Peyer's patch (tissue), 4 donors: ENCODE measurements at regions not wholly inside any gene's neighbourhood (a gene's known extent, or its start where the extent isn't known, plus 50 kb on each side); places are given as distances from the start of the nearest gene placed in this dataset.
A peak's percentile ranks its signal among the peaks of the same experiment; 100 is the strongest.

Experiments used
- DNase-seq, 3 donors: peaks; one replicate each; pipeline ENCODE4 v3.0.0-alpha.2; 2017 to 2019
- H3K27ac ChIP-seq, 4 donors: fragments of 200-600 bp; sonication (generic); one replicate each; pipeline ENCODE4 v1.5.1; 2016 to 2019
- H3K27me3 ChIP-seq, 2 donors: fragments of 200-600 bp; sonication (generic); one replicate each; pipeline ENCODE4 v1.5.1; 2019
- H3K36me3 ChIP-seq, 3 donors: fragments of 200-600 bp; sonication (generic); one replicate each; pipeline ENCODE4 v1.5.1; 2016 to 2019
- H3K4me1 ChIP-seq, 4 donors: fragments of 200-600 bp; sonication (generic); one replicate each; pipeline ENCODE4 v1.5.1; 2016 to 2019
- H3K4me3 ChIP-seq, 4 donors: fragments of 200-600 bp; sonication (generic); 1 replicate in 3 of 4; 2 replicates in 1 of 4; pipeline ENCODE4 v1.5.1; 2016 to 2019; ENCODE audit warnings: mild to moderate bottlenecking in 1 of 4
- H3K9me3 ChIP-seq, 4 donors: fragments of 200-600 bp; sonication (generic); one replicate each; pipeline ENCODE4 v1.5.1; 2016 to 2019; ENCODE audit warnings: mild to moderate bottlenecking in 1 of 4
- CTCF ChIP-seq, 6 experiments: fragments of 450-650 bp in 4 of 6; fragments of 200-600 bp in 2 of 6; sonication (generic) in 1 of 6; IDR thresholded peaks; one replicate each; pipeline ENCODE4 v1.5.1; 2017 to 2019; ENCODE audit warnings: antibody characterized with exemption in 6 of 6, mild to moderate bottlenecking in 3 of 6, moderate library complexity in 1 of 6
- POLR2A ChIP-seq, 2 donors: fragments of 450-650 bp; IDR thresholded peaks; one replicate each; pipeline ENCODE4 v1.5.1; 2017; ENCODE audit warnings: antibody characterized with exemption in 2 of 2, mild to moderate bottlenecking in 2 of 2, moderate library complexity in 2 of 2

- Histone ChIP-seq H3K27ac (no peak overlapping the region), H3K9me3 (no peaks in the 10 kb centered on the region), H3K27me3 (no peaks in the 10 kb centered on the region), H3K4me1 (no peaks in the 10 kb centered on the region), H3K4me3 (peak overlapping the region in 1 of 4 donors; percentile 21), H3K36me3 (no peaks in the 10 kb centered on the region)
- no peak for DNase-seq
- TF ChIP-seq CTCF (IDR thresholded peaks at IDR 0.05) (no peak), POLR2A (IDR thresholded peaks at IDR 0.05) (no peak)
Observed at GRCh38 chr18:57931038-57931437, 113.0 kb upstream of the NEDD4L start.

- Histone ChIP-seq H3K27ac (peak overlapping the region in 1 of 4 donors; percentile 22), H3K9me3 (no peaks in the 10 kb centered on the region), H3K4me1 (no peaks in the 10 kb centered on the region), H3K36me3 (no peaks in the 10 kb centered on the region), H3K4me3 (peak overlapping the region in 2 of 4 donors; percentile 21 to 24), H3K27me3 (no peaks in the 10 kb centered on the region)
- TF ChIP-seq POLR2A (IDR thresholded peaks at IDR 0.05) (no peak), CTCF (IDR thresholded peaks at IDR 0.05) (no peak)
- DNase-seq = no peak
Observed at GRCh38 chr18:57930476-57930875, 113.5 kb upstream of the NEDD4L start.

- H3K4me3 ChIP-seq = no peak overlapping the region
- H3K4me1 ChIP-seq = no peaks in the 10 kb centered on the region
- H3K27ac ChIP-seq = no peak overlapping the region
- no peaks in the 10 kb centered on the region for H3K27me3 ChIP-seq
- TF ChIP-seq POLR2A (IDR thresholded peaks at IDR 0.05) (no peak), CTCF (IDR thresholded peaks at IDR 0.05) (no peak)
- H3K36me3 ChIP-seq = no peaks in the 10 kb centered on the region
- H3K9me3 ChIP-seq = no peaks in the 10 kb centered on the region
- DNase-seq = no peak
Observed at GRCh38 chr18:57929922-57930321, 114.1 kb upstream of the NEDD4L start.

- H3K4me3 ChIP-seq = no peak overlapping the region
- H3K9me3 ChIP-seq = no peaks in the 10 kb centered on the region
- H3K4me1 ChIP-seq = no peaks in the 10 kb centered on the region
- H3K36me3 ChIP-seq = no peaks in the 10 kb centered on the region
- no peaks in the 10 kb centered on the region for H3K27me3 ChIP-seq
- TF ChIP-seq CTCF (IDR thresholded peaks at IDR 0.05) (no peak), POLR2A (IDR thresholded peaks at IDR 0.05) (no peak)
- no peak overlapping the region for H3K27ac ChIP-seq
- no peak for DNase-seq
Observed at GRCh38 chr18:57928466-57928865, 115.6 kb upstream of the NEDD4L start.

- Histone ChIP-seq H3K27ac (no peak overlapping the region), H3K4me3 (no peak overlapping the region), H3K9me3 (no peaks in the 10 kb centered on the region), H3K36me3 (no peaks in the 10 kb centered on the region), H3K4me1 (no peaks in the 10 kb centered on the region), H3K27me3 (no peaks in the 10 kb centered on the region)
- TF ChIP-seq POLR2A (IDR thresholded peaks at IDR 0.05) = no peak
- TF ChIP-seq CTCF (IDR thresholded peaks at IDR 0.05) = no peak
- no peak for DNase-seq
Observed at GRCh38 chr18:57927511-57927910, 116.5 kb upstream of the NEDD4L start.

GRCh38 chr18:57925706-57926105 is 118.3 kb upstream of the NEDD4L start:
- H3K36me3 ChIP-seq = no peaks in the 10 kb centered on the region
- no peak overlapping the region for H3K27ac ChIP-seq
- no peaks in the 10 kb centered on the region for H3K27me3 ChIP-seq
- DNase-seq = no peak
- TF ChIP-seq CTCF (IDR thresholded peaks at IDR 0.05) (no peak), POLR2A (IDR thresholded peaks at IDR 0.05) (no peak)
- H3K9me3 ChIP-seq = no peaks in the 10 kb centered on the region
- H3K4me1 ChIP-seq = no peaks in the 10 kb centered on the region
- no peak overlapping the region for H3K4me3 ChIP-seq
